Uterus (tissue), 2 donors: ENCODE measurements at regions not wholly inside any gene's neighbourhood (a gene's known extent, or its start where the extent isn't known, plus 50 kb on each side); places are given as distances from the start of the nearest gene placed in this dataset.

Source experiments
- POLR2A ChIP-seq, 2 donors: fragments of 450-650 bp; IDR thresholded peaks; one replicate each; pipeline ENCODE4 v1.6.1; 2016; ENCODE audit warnings: antibody characterized with exemption in 2 of 2, mild to moderate bottlenecking in 1 of 2, moderate library complexity in 1 of 2
- TF ChIP-seq, protein P1 (sequence below), 4 experiments: fragments of 200-600 bp in 2 of 4; fragments of 450-650 bp in 2 of 4; sonication (generic) in 2 of 4; IDR thresholded peaks; one replicate each; pipeline ENCODE4 v1.5.1; 2016 to 2019; ENCODE audit warnings: antibody characterized with exemption in 4 of 4, mild to moderate bottlenecking in 2 of 4, moderate library complexity in 1 of 4

DNA sequence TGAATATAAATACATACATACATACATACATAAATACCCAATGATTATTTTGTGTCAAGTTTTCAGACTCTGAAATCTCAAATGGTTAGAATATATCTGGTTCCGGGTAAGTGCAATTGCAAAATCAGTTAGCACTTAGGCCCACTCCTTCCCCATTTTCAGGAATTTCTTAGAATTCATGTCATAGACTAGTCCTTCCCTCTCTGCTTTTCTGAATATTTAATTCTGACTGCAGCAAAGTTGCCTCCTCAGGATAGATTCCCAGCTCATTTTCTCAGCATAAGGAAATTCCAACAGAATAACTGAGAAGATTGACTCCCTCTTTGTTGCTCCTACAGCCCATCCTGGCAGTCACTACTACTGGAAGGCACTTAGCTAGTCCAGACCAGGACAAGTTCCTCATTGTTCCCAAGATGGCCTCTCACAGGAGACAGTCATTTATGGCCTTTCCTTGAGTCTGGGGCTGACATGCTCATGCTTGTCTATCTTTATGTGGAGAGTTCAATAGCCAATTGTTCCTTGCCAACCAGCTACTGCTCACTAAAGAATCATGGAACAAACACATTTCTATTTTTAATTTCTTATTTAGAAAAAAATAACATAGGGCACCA, 142.9 kb upstream of the ITGB1 start:
- TF ChIP-seq, protein P1, sequence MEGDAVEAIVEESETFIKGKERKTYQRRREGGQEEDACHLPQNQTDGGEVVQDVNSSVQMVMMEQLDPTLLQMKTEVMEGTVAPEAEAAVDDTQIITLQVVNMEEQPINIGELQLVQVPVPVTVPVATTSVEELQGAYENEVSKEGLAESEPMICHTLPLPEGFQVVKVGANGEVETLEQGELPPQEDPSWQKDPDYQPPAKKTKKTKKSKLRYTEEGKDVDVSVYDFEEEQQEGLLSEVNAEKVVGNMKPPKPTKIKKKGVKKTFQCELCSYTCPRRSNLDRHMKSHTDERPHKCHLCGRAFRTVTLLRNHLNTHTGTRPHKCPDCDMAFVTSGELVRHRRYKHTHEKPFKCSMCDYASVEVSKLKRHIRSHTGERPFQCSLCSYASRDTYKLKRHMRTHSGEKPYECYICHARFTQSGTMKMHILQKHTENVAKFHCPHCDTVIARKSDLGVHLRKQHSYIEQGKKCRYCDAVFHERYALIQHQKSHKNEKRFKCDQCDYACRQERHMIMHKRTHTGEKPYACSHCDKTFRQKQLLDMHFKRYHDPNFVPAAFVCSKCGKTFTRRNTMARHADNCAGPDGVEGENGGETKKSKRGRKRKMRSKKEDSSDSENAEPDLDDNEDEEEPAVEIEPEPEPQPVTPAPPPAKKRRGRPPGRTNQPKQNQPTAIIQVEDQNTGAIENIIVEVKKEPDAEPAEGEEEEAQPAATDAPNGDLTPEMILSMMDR (IDR thresholded peaks at IDR 0.05): no peak
- TF ChIP-seq POLR2A (IDR thresholded peaks at IDR 0.05): no peak
